Transverse colon (tissue), 4 donors: ENCODE measurements at regions not wholly inside any gene's neighbourhood (a gene's known extent, or its start where the extent isn't known, plus 50 kb on each side); places are given as distances from the start of the nearest gene placed in this dataset.
"Not testable (repeated sequence)": the region's sequence is repeated elsewhere in the genome, so short reads cannot be mapped to it uniquely, and the experiment has no call there.

ENCODE experiments used
- DNase-seq: peaks from one replicate; pipeline ENCODE4 v3.0.0-alpha.2; 2019
- H3K27ac ChIP-seq, 4 donors: fragments of 200-600 bp; sonication (generic); 2 replicates each; pipeline ENCODE4 v1.5.1; 2016 to 2018; ENCODE audit warnings: inconsistent platforms in 4 of 4
- H3K27me3 ChIP-seq: fragments of 200-600 bp; sonication (generic); 2 replicates; pipeline ENCODE4 v1.5.1; 2017; ENCODE audit warnings: inconsistent platforms
- H3K36me3 ChIP-seq, 4 donors: fragments of 200-600 bp; sonication (generic); 2 replicates each; pipeline ENCODE4 v1.5.1; 2017 to 2019; ENCODE audit warnings: inconsistent platforms in 4 of 4
- H3K4me1 ChIP-seq, 4 donors: fragments of 200-600 bp; sonication (generic); 2 replicates each; pipeline ENCODE4 v1.5.1; 2017 to 2020; ENCODE audit warnings: inconsistent platforms in 4 of 4
- H3K4me3 ChIP-seq, 4 donors: fragments of 200-600 bp; sonication (generic); 1 replicate in 1 of 4; 2 replicates in 3 of 4; pipeline versions ENCODE4 v1.5.1 to v1.6.1; 2017 to 2019; ENCODE audit warnings: inconsistent platforms in 4 of 4
- H3K9me3 ChIP-seq, 2 donors: fragments of 200-600 bp; sonication (generic); 2 replicates each; pipeline ENCODE4 v1.5.1; 2017 to 2019; ENCODE audit warnings: inconsistent platforms in 2 of 2
- EP300 ChIP-seq: sonication (generic); formaldehyde crosslinking; IDR thresholded peaks from one replicate; pipeline ENCODE4 v1.6.1; 2017; ENCODE audit warnings: antibody characterized with exemption, low read depth
- POLR2A ChIP-seq: fragments of 450-650 bp; IDR thresholded peaks from one replicate; pipeline ENCODE4 v1.6.1; 2016; ENCODE audit warnings: antibody characterized with exemption, mild to moderate bottlenecking, moderate library complexity
- POLR2AphosphoS5 ChIP-seq, 3 donors: sonication (generic); formaldehyde crosslinking; IDR thresholded peaks; one replicate each; pipeline ENCODE4 v1.6.1; 2016; ENCODE audit warnings: antibody characterized with exemption in 3 of 3
- WGBS, 2 donors: methylation state at CpG; one replicate each; pipeline ENCODE4 v1.1.5; 2018; ENCODE audit warnings: low coverage in 1 of 2; 5-methylcytosine and 5-hydroxymethylcytosine counted together
- in situ Hi-C, 4 donors: fragments of 200-750 bp; cut with MboI; loops; one replicate each; pipeline versions ENCODE4 v1.15.0 to v1.15.1; 2017; ENCODE audit warnings: low sequenced_read_pairs in 3 of 4, low pct_ligation_motif_present in 1 of 4, low pct_unique_long_range_greater_than_20kb in 1 of 4
- intact Hi-C: fragments of 100-400 bp; cut with DNase I; formaldehyde crosslinking; loops from one replicate; pipeline ENCODE4 v1.15.1; 2023; ENCODE audit warnings: low total_unique reads
- TF ChIP-seq, protein P1 (sequence below), 5 experiments: fragments of 200-600 bp in 3 of 5; fragments of 450-650 bp in 2 of 5; sonication (generic) in 3 of 5; IDR thresholded peaks; 1 replicate in 2 of 5; 2 replicates in 3 of 5; pipeline ENCODE4 v1.5.1; 2016 to 2017; ENCODE audit warnings: antibody characterized with exemption in 5 of 5, inconsistent platforms in 3 of 5, mild to moderate bottlenecking in 2 of 5, moderate library complexity in 1 of 5

DNA sequence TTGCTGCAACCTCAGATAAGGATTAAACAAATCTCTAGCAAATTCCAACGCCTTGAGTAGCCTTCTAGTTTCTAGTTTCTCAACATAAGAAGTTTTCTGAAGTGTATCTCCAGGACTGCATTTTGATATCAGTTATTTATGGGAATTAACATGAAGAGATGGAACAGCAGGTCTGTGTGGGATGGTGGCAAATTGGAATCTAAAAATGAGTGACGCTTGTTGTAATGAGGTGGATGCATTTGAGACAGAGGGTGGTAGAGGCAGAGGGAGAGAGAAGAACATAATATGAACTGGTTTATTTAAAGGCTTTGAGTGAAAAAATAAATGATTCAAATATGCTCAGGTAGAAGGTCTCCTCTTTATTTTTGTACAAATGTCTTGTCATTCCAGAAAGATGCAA is 446.8 kb upstream of the GCFC2 start:
- TF ChIP-seq EP300 (no peak), POLR2AphosphoS5 (IDR thresholded peaks at IDR 0.05) (no peak), POLR2A (no peak)
- TF ChIP-seq, protein P1, sequence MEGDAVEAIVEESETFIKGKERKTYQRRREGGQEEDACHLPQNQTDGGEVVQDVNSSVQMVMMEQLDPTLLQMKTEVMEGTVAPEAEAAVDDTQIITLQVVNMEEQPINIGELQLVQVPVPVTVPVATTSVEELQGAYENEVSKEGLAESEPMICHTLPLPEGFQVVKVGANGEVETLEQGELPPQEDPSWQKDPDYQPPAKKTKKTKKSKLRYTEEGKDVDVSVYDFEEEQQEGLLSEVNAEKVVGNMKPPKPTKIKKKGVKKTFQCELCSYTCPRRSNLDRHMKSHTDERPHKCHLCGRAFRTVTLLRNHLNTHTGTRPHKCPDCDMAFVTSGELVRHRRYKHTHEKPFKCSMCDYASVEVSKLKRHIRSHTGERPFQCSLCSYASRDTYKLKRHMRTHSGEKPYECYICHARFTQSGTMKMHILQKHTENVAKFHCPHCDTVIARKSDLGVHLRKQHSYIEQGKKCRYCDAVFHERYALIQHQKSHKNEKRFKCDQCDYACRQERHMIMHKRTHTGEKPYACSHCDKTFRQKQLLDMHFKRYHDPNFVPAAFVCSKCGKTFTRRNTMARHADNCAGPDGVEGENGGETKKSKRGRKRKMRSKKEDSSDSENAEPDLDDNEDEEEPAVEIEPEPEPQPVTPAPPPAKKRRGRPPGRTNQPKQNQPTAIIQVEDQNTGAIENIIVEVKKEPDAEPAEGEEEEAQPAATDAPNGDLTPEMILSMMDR (IDR thresholded peaks at IDR 0.05): no peak
- 63 to 74% methylated on average over 2 of the region's 2 CpGs for WGBS, 2 donors
- H3K4me1 ChIP-seq: no peaks in the 10 kb centered on the region
- H3K36me3 ChIP-seq: no peaks in the 10 kb centered on the region
- no peaks in the 10 kb centered on the region for H3K27me3 ChIP-seq
- intact Hi-C loops: no loop called here
- H3K27ac ChIP-seq: no peak overlapping the region
- in situ Hi-C loops: no loop called here
- no peak for DNase-seq
- no peak overlapping the region for H3K4me3 ChIP-seq
- no peaks in the 10 kb centered on the region for H3K9me3 ChIP-seq

DNA sequence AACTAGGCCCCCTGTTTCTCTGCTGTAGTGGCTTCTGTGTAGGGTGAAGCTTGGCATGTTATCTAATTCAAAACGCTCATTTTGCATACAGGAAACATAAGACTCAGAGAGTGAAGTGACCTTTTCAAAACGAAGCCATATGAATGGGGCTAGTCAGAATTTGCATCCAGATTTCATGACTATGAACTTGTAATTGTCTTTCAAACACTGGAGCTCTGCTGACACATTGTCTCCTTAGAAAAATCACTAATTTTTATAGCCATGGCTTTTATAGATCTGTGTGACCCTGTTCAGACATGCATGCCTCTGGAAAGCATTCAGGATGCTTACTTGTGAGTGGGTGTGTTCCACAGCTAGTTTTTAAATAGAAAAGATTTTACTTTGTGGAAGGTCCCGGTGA is 444.3 kb upstream of the GCFC2 start:
- H3K9me3 ChIP-seq: no peaks in the 10 kb centered on the region
- in situ Hi-C loops: no loop called here

DNA sequence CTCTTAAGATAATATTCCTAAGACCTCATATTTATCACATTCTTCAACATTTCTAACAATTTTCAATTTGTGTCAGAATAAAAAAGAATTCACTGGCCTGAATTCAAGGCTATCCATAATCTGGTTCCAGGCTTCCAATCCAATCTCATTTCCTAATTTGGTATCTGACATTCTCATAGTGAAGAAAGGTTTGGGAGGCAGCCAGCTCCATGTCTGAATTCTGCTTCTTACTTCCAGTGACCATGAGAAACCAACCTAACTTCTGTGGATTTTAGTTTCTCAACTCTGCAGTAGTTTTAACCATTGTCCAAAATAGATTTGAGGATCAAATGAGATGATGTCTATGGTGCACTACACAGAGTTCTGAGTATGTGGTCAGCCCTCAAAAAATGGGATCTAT is 439.1 kb upstream of the GCFC2 start:
- Histone ChIP-seq H3K4me1 (no peaks in the 10 kb centered on the region), H3K36me3 (no peaks in the 10 kb centered on the region), H3K27me3 (no peaks in the 10 kb centered on the region), H3K9me3 (no peaks in the 10 kb centered on the region), H3K4me3 (no peak overlapping the region), H3K27ac (no peak overlapping the region)
- no peak for DNase-seq
- TF ChIP-seq POLR2AphosphoS5 (IDR thresholded peaks at IDR 0.05): no peak
- TF ChIP-seq, protein P1 (IDR thresholded peaks at IDR 0.05): no peak
- TF ChIP-seq EP300: no peak
- no peak for TF ChIP-seq POLR2A
- intact Hi-C loops: no loop called here
- in situ Hi-C loops: no loop called here

More for the DNA sequence above, 444.3 kb upstream of the GCFC2 start:
- Histone ChIP-seq H3K27me3 (no peaks in the 10 kb centered on the region), H3K4me3 (no peak overlapping the region), H3K27ac (no peak overlapping the region), H3K4me1 (no peaks in the 10 kb centered on the region), H3K36me3 (no peaks in the 10 kb centered on the region)
- DNase-seq: no peak
- intact Hi-C loops: no loop called here
- 29 to 65% methylated on average over 2 to 3 of the region's 3 CpGs for WGBS, 2 donors
- TF ChIP-seq, protein P1 (IDR thresholded peaks at IDR 0.05): no peak
- TF ChIP-seq EP300 (no peak), POLR2A (no peak), POLR2AphosphoS5 (IDR thresholded peaks at IDR 0.05) (no peak)

DNA sequence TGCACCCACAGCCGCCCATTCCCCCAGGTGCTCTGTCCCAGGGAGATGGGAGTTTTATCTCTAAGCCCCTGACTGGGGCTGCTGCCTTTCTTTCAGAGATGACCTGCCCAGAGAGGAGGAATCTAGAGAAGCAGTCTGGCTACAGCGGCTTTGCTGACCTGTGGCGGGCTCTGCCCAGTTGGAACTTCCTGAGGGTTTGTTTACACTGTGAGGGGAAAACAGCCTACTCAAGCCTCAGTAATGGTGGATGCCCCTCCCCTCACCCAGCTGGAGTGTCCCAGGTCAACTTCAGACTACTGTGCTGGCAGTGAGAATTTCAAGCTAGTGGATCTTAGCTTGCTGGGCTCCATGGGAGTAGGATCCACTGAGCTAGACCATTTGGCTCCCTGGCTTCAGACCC is 428.6 kb upstream of the GCFC2 start:
- not testable (repeated sequence) for H3K9me3 ChIP-seq, H3K27me3 ChIP-seq
- no CpG with 5 or more reads among the region's 3 CpGs for WGBS, 2 donors

DNA sequence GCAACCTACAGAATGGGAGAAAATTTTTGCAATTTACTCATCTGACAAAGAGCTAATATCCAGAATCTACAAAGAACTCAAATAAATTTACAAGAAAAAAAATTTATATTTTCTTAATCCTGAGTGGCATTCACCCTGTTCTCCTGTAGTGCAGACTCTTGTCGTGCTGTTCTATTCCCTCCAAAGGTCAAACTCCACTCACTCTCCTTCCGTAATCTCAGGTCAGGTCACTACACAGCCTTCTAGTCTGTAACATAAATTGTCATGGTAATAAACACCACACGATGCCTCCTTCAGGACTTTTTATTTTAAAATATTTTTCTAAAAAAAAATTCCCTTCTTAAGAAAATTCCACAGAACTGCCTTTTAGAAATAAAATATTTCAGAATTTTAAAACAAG is 417.9 kb upstream of the GCFC2 start:
- TF ChIP-seq, protein P1 (IDR thresholded peaks at IDR 0.05): peak in 1 of 5 experiments; percentile 21
- TF ChIP-seq POLR2AphosphoS5 (IDR thresholded peaks at IDR 0.05): no peak
- Histone ChIP-seq H3K36me3 (no peaks in the 10 kb centered on the region), H3K4me3 (no peak overlapping the region), H3K27me3 (no peaks in the 10 kb centered on the region), H3K27ac (peak overlapping the region in 3 of 4 donors; percentile 48 to 73 (median 68)), H3K9me3 (no peaks in the 10 kb centered on the region), H3K4me1 (peaks cover 0 to 7% (median 2%) of the 10 kb centered on the region in 4 donors)
- DNase-seq: no peak
- 34 to 42% methylated on average over 3 of the region's 3 CpGs for WGBS, 2 donors
- in situ Hi-C loops: no loop called here
- intact Hi-C loops: no loop called here

More for the DNA sequence above, 428.6 kb upstream of the GCFC2 start:
- H3K36me3 ChIP-seq, H3K4me3 ChIP-seq, in situ Hi-C loops, intact Hi-C loops, H3K4me1 ChIP-seq, DNase-seq, H3K27ac ChIP-seq: not testable (repeated sequence)
